ENCODE measurements at regions not wholly inside any gene's neighbourhood (a gene's known extent, or its start where the extent isn't known, plus 50 kb on each side); places are given as distances from the start of the nearest gene placed in this dataset.

DNA sequence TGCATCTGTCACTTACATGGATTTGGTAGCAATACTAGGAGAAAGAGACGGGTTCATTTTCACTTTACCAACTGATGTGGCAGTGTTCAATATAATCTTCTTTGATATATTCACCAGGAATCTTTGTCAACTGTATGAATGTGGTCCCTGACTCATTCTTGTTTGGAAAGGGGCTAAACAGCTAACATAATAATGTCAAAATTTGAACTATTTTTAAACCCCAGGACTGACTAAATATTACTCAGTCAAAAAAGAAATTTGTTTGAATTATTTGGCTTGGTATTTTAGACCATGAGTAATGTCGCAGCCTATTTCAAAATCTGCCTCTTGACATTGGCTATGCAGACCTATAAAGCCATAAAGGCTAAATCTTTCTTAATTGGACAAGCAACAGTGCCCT lies 413.7 kb upstream of the RGPD4 start:
- TF ChIP-seq SAFB2 (IDR thresholded peaks at IDR 0.05; ENCODE audit: borderline replicate concordance, low read depth, low read length, severe bottlenecking) (no peak), KLF10 (CRISPR knock-in tag; IDR thresholded peaks at IDR 0.05) (no peak), SRF (CRISPR knock-in tag; IDR thresholded peaks at IDR 0.05) (no peak), PRPF4 (IDR thresholded peaks at IDR 0.05; ENCODE audit: insufficient read depth, low read depth, low read length, poor library complexity, severe bottlenecking) (no peak), NR2C2 (CRISPR knock-in tag; IDR thresholded peaks at IDR 0.05) (no peak), NR2C2 (tag; IDR thresholded peaks at IDR 0.05) (no peak), GATA2 (CRISPR knock-in tag; IDR thresholded peaks at IDR 0.05) (no peak)
- TF ChIP-seq, protein P1, sequence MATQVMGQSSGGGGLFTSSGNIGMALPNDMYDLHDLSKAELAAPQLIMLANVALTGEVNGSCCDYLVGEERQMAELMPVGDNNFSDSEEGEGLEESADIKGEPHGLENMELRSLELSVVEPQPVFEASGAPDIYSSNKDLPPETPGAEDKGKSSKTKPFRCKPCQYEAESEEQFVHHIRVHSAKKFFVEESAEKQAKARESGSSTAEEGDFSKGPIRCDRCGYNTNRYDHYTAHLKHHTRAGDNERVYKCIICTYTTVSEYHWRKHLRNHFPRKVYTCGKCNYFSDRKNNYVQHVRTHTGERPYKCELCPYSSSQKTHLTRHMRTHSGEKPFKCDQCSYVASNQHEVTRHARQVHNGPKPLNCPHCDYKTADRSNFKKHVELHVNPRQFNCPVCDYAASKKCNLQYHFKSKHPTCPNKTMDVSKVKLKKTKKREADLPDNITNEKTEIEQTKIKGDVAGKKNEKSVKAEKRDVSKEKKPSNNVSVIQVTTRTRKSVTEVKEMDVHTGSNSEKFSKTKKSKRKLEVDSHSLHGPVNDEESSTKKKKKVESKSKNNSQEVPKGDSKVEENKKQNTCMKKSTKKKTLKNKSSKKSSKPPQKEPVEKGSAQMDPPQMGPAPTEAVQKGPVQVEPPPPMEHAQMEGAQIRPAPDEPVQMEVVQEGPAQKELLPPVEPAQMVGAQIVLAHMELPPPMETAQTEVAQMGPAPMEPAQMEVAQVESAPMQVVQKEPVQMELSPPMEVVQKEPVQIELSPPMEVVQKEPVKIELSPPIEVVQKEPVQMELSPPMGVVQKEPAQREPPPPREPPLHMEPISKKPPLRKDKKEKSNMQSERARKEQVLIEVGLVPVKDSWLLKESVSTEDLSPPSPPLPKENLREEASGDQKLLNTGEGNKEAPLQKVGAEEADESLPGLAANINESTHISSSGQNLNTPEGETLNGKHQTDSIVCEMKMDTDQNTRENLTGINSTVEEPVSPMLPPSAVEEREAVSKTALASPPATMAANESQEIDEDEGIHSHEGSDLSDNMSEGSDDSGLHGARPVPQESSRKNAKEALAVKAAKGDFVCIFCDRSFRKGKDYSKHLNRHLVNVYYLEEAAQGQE (IDR thresholded peaks at IDR 0.05; ENCODE audit: borderline replicate concordance), result no peak
- TF ChIP-seq, protein P1 (CRISPR knock-in tag; IDR thresholded peaks at IDR 0.05; ENCODE audit: low read depth), result no peak
- TF ChIP-seq, protein P2, sequence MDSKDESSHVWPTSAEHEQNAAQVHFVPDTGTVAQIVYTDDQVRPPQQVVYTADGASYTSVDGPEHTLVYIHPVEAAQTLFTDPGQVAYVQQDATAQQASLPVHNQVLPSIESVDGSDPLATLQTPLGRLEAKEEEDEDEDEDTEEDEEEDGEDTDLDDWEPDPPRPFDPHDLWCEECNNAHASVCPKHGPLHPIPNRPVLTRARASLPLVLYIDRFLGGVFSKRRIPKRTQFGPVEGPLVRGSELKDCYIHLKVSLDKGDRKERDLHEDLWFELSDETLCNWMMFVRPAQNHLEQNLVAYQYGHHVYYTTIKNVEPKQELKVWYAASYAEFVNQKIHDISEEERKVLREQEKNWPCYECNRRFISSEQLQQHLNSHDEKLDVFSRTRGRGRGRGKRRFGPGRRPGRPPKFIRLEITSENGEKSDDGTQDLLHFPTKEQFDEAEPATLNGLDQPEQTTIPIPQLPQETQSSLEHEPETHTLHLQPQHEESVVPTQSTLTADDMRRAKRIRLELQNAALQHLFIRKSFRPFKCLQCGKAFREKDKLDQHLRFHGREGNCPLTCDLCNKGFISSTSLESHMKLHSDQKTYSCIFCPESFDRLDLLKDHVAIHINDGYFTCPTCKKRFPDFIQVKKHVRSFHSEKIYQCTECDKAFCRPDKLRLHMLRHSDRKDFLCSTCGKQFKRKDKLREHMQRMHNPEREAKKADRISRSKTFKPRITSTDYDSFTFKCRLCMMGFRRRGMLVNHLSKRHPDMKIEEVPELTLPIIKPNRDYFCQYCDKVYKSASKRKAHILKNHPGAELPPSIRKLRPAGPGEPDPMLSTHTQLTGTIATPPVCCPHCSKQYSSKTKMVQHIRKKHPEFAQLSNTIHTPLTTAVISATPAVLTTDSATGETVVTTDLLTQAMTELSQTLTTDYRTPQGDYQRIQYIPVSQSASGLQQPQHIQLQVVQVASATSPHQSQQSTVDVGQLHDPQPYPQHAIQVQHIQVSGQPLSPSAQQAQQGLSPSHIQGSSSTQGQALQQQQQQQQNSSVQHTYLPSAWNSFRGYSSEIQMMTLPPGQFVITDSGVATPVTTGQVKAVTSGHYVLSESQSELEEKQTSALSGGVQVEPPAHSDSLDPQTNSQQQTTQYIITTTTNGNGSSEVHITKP (IDR thresholded peaks at IDR 0.05; ENCODE audit: partially characterized antibody), result no peak
- TF ChIP-seq, protein P3, sequence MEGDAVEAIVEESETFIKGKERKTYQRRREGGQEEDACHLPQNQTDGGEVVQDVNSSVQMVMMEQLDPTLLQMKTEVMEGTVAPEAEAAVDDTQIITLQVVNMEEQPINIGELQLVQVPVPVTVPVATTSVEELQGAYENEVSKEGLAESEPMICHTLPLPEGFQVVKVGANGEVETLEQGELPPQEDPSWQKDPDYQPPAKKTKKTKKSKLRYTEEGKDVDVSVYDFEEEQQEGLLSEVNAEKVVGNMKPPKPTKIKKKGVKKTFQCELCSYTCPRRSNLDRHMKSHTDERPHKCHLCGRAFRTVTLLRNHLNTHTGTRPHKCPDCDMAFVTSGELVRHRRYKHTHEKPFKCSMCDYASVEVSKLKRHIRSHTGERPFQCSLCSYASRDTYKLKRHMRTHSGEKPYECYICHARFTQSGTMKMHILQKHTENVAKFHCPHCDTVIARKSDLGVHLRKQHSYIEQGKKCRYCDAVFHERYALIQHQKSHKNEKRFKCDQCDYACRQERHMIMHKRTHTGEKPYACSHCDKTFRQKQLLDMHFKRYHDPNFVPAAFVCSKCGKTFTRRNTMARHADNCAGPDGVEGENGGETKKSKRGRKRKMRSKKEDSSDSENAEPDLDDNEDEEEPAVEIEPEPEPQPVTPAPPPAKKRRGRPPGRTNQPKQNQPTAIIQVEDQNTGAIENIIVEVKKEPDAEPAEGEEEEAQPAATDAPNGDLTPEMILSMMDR (IDR thresholded peaks at IDR 0.05 in 2 of 3, conservative IDR thresholded peaks at IDR 0.05 in 1 of 3; ENCODE audit: insufficient read depth in 2 of 3, low read depth in 1 of 3, low read length in 3 of 3), result no peak

All from K562 (cell line).